ENCODE measurements at regions not wholly inside any gene's neighbourhood (a gene's known extent, or its start where the extent isn't known, plus 50 kb on each side); places are given as distances from the start of the nearest gene placed in this dataset.

DNA sequence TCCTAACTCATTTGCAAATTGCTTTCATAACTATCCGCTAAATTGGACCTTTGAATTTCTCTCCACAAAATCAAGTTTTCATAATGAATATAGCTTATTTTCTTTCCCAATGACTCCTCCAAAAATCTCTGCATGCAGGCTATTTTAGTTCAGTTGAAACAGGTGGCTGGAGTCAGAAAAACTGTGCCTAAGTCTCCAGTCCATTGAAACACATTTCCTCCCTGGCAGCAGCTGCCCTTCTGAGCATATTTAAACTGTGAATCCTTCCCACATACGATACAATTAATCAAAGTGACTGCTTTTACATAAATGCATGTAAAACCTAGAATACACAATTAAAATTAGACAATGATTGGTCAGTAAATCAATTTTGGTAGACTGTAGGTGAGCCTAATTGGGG is 344.6 kb upstream of the MARCKS start:
- TF ChIP-seq, protein P1, sequence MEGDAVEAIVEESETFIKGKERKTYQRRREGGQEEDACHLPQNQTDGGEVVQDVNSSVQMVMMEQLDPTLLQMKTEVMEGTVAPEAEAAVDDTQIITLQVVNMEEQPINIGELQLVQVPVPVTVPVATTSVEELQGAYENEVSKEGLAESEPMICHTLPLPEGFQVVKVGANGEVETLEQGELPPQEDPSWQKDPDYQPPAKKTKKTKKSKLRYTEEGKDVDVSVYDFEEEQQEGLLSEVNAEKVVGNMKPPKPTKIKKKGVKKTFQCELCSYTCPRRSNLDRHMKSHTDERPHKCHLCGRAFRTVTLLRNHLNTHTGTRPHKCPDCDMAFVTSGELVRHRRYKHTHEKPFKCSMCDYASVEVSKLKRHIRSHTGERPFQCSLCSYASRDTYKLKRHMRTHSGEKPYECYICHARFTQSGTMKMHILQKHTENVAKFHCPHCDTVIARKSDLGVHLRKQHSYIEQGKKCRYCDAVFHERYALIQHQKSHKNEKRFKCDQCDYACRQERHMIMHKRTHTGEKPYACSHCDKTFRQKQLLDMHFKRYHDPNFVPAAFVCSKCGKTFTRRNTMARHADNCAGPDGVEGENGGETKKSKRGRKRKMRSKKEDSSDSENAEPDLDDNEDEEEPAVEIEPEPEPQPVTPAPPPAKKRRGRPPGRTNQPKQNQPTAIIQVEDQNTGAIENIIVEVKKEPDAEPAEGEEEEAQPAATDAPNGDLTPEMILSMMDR (IDR thresholded peaks at IDR 0.05; ENCODE audit: low read length), result no peak
- TF ChIP-seq EZH2 (IDR thresholded peaks at IDR 0.05; ENCODE audit: borderline replicate concordance, low read length), result no peak
